Fibroblast of pulmonary artery (primary cell): ENCODE measurements at regions not wholly inside any gene's neighbourhood (a gene's known extent, or its start where the extent isn't known, plus 50 kb on each side); places are given as distances from the start of the nearest gene placed in this dataset.

Experiments
- DNase-seq: peaks from one replicate; pipeline ENCODE4 v3.0.0-alpha.2; 2010; ENCODE audit warnings: low read depth
- H3K4me3 ChIP-seq: replicated peaks from 2 replicates; pipeline ENCODE4 v1.5.1; 2011; ENCODE audit warnings: low read depth, mild to moderate bottlenecking, control low read depth, low read length, moderate library complexity
- TF ChIP-seq, protein P1 (sequence below): IDR thresholded peaks from 2 replicates; pipeline ENCODE4 v1.5.1; 2011; ENCODE audit warnings: mild to moderate bottlenecking, control low read depth, low read length, inconsistent platforms; ENCODE audit errors: missing control alignments

DNA sequence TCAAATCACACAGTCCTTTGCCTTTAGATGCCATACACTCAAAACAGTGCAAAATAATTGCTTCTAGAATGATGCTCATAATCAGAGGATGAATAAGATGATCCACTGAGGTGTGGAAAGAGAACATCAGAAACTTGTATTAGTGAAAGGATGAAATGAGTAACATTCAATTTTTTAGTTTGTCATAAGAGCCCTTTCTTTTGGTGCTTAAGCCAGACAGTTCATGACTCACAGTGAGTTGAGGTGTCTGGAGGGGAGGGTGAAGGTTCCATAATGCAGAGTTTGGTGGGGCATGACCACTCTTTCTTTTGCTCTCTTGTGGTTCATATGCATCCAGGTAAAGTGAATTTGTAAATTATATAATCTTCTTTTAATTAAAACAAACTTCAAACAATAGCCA is 415.0 kb upstream of the CELF4 start:
- TF ChIP-seq, protein P1, sequence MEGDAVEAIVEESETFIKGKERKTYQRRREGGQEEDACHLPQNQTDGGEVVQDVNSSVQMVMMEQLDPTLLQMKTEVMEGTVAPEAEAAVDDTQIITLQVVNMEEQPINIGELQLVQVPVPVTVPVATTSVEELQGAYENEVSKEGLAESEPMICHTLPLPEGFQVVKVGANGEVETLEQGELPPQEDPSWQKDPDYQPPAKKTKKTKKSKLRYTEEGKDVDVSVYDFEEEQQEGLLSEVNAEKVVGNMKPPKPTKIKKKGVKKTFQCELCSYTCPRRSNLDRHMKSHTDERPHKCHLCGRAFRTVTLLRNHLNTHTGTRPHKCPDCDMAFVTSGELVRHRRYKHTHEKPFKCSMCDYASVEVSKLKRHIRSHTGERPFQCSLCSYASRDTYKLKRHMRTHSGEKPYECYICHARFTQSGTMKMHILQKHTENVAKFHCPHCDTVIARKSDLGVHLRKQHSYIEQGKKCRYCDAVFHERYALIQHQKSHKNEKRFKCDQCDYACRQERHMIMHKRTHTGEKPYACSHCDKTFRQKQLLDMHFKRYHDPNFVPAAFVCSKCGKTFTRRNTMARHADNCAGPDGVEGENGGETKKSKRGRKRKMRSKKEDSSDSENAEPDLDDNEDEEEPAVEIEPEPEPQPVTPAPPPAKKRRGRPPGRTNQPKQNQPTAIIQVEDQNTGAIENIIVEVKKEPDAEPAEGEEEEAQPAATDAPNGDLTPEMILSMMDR, result no peak
- DNase-seq, result no peak
- no peak overlapping the region for H3K4me3 ChIP-seq

DNA sequence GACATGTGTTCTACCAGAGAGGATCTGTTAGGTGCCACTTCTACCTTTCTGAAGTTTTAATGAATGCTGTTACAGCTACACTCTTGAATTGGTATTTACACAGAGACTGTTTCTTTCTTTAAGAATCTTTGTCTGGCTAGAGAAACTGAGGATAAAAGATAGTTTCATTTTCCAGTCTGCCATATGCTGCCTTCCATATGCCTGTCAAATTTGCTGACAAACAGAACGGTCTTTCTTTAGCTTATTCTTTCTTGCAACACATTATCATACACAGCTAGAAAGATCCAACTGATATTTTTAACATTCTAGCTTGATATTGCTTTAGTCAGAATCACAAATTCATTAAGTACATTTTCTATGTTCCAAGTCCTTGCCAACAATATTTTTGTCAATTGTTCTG is 409.8 kb upstream of the CELF4 start:
- no peak overlapping the region for H3K4me3 ChIP-seq
- TF ChIP-seq, protein P1, result no peak
- DNase-seq, result no peak

DNA sequence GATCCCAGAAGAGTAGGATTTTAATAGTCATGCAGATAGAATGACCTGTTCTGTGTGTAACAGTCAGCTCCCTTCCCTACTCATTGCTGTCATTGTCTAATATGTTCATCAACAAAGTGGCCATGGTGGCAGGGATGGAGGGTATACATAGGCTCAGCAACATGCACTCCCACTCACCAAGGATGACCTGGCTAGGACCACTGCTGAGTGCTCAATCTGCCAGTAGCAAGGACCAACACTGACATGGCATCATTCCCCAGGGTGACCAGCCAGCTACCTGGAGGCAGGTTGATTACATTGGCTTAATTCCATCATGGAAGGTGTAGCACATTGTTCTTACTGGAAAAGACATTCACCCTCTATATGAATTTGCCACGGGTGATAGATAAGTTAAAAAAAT is 401.7 kb upstream of the CELF4 start:
- TF ChIP-seq, protein P1, result no peak
- no peak overlapping the region for H3K4me3 ChIP-seq
- no peak for DNase-seq

DNA sequence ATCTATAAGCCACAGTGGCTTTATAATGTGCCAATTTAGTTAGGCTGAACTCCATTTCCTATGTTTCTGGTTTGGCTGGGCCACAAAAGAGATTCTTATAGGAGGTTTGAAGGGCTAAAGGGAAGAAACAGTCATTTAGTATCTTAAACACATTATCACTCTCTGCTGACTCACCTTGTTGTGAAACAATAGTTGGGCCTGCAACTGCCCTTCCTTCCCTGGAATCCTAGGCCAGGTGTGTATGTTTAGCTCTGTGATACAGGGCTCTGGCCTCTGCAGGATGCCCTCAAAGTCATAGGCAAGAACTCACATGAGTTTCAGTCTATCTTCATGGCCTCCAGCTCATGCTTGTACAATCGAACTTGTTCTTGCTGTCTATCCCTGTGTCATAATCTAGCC is 400.0 kb upstream of the CELF4 start:
- DNase-seq, result no peak
- H3K4me3 ChIP-seq, result no peak overlapping the region
- TF ChIP-seq, protein P1, result no peak

DNA sequence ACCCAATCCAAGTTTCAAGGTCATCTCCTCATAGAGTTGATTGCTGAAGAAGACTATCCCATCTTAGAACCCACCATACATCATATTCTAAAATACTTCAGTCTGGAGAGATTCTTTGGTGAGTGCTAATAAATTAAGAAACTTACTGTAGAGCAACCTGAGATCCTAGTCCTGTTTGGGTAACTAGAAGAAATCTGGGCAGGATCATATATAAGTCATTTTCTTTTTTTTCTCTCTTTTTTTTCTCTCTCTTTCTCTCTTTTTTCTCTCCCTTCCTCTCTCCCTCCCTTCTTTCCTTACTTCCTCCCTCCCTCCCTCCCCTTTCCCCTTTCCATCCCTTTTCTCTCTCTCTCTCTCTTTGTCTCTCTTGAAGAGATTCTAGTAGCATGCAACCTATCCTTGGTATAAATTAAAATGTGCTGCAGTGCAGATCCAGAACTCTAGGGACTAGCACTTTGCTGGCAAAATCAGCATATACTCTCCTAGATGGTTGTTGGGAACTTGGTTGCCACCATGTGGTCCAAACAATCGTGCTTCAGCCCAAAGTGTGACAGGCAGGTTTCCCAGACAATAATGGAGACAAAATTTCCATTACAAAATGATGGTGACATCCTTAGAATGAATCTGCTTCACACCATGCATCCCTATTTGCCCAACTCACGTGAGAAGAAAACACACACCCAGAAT is 399.4 kb upstream of the CELF4 start:
- TF ChIP-seq, protein P1, result no peak
- no peak for DNase-seq
- H3K4me3 ChIP-seq, result no peak overlapping the region

DNA sequence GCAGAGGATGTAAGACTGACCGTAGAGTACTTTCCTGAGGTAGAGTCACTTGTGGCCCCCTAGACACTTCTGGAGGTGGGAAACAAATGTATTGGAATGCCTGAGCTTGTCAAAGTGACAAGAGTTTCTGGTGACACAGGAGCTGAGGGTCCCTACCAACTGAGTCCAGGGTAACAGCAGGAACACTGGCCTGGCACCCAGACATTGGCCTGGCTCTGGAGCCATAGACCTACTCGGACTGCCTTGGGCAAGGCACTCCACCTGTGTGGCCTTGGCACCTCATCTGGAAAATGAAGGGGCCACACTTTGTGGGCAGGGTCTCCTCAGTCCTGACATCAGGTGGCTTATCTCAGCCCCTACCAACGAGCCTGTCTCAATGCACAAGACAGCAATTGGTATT is 398.2 kb upstream of the CELF4 start:
- H3K4me3 ChIP-seq, result no peak overlapping the region
- DNase-seq, result no peak
- TF ChIP-seq, protein P1, result no peak

DNA sequence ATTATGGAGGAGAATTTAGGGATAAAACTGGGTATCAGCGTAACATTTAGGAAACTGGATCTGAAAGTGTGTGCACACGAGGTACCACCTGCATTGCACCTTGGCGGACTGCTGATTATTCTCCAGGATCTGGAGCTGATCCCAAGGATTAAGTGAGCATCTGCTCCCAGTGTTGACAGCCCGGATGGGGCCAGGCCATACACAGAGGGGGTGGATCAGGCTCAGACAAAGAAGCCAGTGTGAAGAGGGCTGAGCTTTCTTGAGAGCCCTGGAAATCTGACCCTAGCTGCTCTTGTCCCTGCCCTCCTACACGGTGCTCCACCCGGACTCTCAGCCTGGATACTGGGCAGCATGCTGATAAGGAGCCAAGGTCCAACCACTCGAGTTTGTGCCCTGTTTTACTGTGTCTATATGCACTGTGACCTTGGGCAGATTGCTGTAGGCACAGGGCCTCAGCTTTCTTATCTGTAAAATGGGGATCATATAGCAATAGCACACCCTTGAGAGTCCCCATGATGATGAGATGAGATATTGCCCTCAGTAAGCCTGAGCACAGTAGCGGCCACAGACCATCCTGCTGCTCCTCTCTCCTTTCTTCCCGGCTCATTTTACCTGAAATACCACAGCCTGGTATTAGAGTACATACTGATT is 396.8 kb upstream of the CELF4 start:
- TF ChIP-seq, protein P1, result no peak

More for the DNA sequence above, 396.8 kb upstream of the CELF4 start:
- DNase-seq, result no peak
- no peak overlapping the region for H3K4me3 ChIP-seq
